ENCODE measurements at regions not wholly inside any gene's neighbourhood (a gene's known extent, or its start where the extent isn't known, plus 50 kb on each side); places are given as distances from the start of the nearest gene placed in this dataset.

DNA sequence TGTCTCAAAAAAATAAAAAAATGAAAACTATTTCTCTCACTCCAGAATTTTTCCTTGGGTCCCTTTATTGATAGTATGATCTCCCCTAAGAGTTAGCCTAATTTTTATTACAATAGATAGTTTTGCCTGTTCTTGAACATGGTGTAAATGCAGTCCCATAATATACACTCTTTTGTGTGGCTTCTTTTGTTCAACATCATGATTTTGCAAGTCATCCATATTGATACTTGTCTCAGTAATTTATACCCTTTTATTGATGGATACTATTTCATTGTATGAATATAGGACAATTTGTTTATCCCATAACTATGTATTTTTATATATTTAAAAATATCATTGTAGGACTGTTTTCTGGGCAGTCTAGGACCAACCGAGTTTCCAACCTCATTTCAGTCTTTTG is 207.0 kb downstream of the UTP18 start:
- TF ChIP-seq EZH2phosphoT487 (IDR thresholded peaks at IDR 0.05; ENCODE audit: insufficient read depth, low read depth) (no peak), EZH2 (IDR thresholded peaks at IDR 0.05; ENCODE audit: insufficient read depth, poor library complexity, severe bottlenecking) (no peak)
- DNase-seq, result no peak
- in situ Hi-C loops (cut with MboI), result no loop called here
- H3K4me1 ChIP-seq (ENCODE audit: insufficient read depth), result no peaks in the 10 kb centered on the region
- no peak overlapping the region for H2AFZ ChIP-seq
- no peaks in the 10 kb centered on the region for H3K27me3 ChIP-seq (replicated peaks; ENCODE audit: insufficient read depth)
- 8 to 13% methylated on average over 1 of the region's 1 CpG for WGBS, 2 experiments (ENCODE audit: low coverage in 1 of 2, low lambda C conversion rate in 2 of 2, missing lambda C conversion rate in 2 of 2)
- no peaks in the 10 kb centered on the region for H3F3A ChIP-seq (ENCODE audit: insufficient read depth)
- no peaks in the 10 kb centered on the region for H3K9me3 ChIP-seq (ENCODE audit: low read depth)
- H3K79me2 ChIP-seq (ENCODE audit: insufficient read depth), result no peaks in the 10 kb centered on the region
- H3K9ac ChIP-seq, result no peak overlapping the region
- H3K36me3 ChIP-seq (ENCODE audit: low read depth), result no peaks in the 10 kb centered on the region
- H3K9me2 ChIP-seq (ENCODE audit: insufficient read depth), result no peaks in the 10 kb centered on the region
- no peak overlapping the region for H3K4me3 ChIP-seq
- no peak overlapping the region for H3K4me2 ChIP-seq (ENCODE audit: unreplicated experiment)
- H3K27ac ChIP-seq, result no peak overlapping the region
- no peaks in the 10 kb centered on the region for H4K20me1 ChIP-seq (ENCODE audit: insufficient read depth)

DNA sequence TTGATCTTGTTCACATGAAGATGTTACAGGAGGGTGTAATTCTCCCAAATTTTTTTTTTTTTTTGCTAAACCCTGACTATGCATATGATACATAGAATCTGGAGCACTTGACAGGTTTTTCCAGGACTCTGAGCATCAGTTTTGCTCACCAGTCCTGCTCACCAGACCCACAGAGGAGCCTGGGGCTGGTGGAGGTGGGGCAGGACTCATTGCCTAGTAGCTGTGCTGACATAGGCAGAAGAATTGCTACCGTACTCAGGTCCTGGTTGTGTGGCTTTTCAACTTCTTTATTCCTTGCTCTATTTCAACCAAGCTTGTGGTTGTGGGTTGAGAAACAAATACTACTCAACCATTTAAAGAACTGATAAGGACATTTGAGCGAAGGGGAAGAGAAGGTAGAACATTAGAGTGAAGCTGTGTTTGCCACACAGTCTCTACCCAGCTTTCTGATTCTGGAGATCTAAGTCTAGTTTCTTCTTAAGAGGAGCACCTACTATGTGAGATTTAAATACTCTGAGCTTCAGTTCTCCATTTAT is 212.4 kb downstream of the UTP18 start:
- TF ChIP-seq EZH2 (IDR thresholded peaks at IDR 0.05; ENCODE audit: insufficient read depth, poor library complexity, severe bottlenecking), result no peak
- TF ChIP-seq EZH2phosphoT487 (IDR thresholded peaks at IDR 0.05; ENCODE audit: insufficient read depth, low read depth), result no peak
- Histone ChIP-seq H3K79me2 (ENCODE audit: insufficient read depth) (no peaks in the 10 kb centered on the region), H3K9me3 (ENCODE audit: low read depth) (no peaks in the 10 kb centered on the region), H3K9ac (no peak overlapping the region), H4K20me1 (ENCODE audit: insufficient read depth) (no peaks in the 10 kb centered on the region), H3K4me2 (ENCODE audit: unreplicated experiment) (no peak overlapping the region), H3K36me3 (ENCODE audit: low read depth) (no peaks in the 10 kb centered on the region), H3K4me3 (no peak overlapping the region), H2AFZ (no peak overlapping the region), H3K9me2 (ENCODE audit: insufficient read depth) (no peaks in the 10 kb centered on the region), H3K27me3 (replicated peaks; ENCODE audit: insufficient read depth) (no peaks in the 10 kb centered on the region), H3K27ac (no peak overlapping the region), H3K4me1 (ENCODE audit: insufficient read depth) (no peaks in the 10 kb centered on the region), H3F3A (ENCODE audit: insufficient read depth) (no peaks in the 10 kb centered on the region)
- no peak for DNase-seq
- WGBS, 2 experiments (ENCODE audit: low coverage in 1 of 2, low lambda C conversion rate in 2 of 2, missing lambda C conversion rate in 2 of 2), result 28 to 29% methylated on average over 2 of the region's 2 CpGs
- in situ Hi-C loops (cut with MboI), result no loop called here

DNA sequence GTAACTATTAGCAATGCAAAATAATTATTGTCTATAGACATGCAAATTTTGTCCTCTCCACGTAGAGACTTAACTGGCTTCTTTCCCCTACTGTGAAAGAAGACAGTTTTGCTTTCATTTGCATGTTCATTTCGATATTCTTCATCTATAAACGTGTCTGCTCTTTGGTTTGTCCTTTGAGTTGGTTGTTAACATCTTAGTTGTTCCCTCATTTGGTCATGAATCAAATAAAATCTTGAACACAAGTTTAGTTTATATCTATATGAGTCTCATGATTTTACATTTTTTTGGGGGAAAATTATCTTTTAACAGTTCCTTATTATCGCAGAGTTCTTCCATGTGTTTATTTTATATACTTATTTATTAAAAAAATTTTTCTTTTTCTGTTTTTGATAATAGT is 214.4 kb downstream of the UTP18 start:
- Histone ChIP-seq H3F3A (ENCODE audit: insufficient read depth) (no peaks in the 10 kb centered on the region), H2AFZ (no peak overlapping the region), H3K79me2 (ENCODE audit: insufficient read depth) (no peaks in the 10 kb centered on the region), H3K4me3 (no peak overlapping the region), H3K27ac (no peak overlapping the region), H3K9ac (no peak overlapping the region), H4K20me1 (ENCODE audit: insufficient read depth) (no peaks in the 10 kb centered on the region), H3K4me1 (ENCODE audit: insufficient read depth) (no peaks in the 10 kb centered on the region), H3K27me3 (replicated peaks; ENCODE audit: insufficient read depth) (no peaks in the 10 kb centered on the region), H3K9me2 (ENCODE audit: insufficient read depth) (no peaks in the 10 kb centered on the region), H3K4me2 (ENCODE audit: unreplicated experiment) (no peak overlapping the region), H3K9me3 (ENCODE audit: low read depth) (no peaks in the 10 kb centered on the region), H3K36me3 (ENCODE audit: low read depth) (no peaks in the 10 kb centered on the region)
- no peak for DNase-seq
- TF ChIP-seq EZH2phosphoT487 (IDR thresholded peaks at IDR 0.05; ENCODE audit: insufficient read depth, low read depth), result no peak
- TF ChIP-seq EZH2 (IDR thresholded peaks at IDR 0.05; ENCODE audit: insufficient read depth, poor library complexity, severe bottlenecking), result no peak
- in situ Hi-C loops (cut with MboI), result no loop called here
- WGBS, 2 experiments (ENCODE audit: low coverage in 1 of 2, low lambda C conversion rate in 2 of 2, missing lambda C conversion rate in 2 of 2), result 7 to 12% methylated on average over 4 of the region's 4 CpGs

DNA sequence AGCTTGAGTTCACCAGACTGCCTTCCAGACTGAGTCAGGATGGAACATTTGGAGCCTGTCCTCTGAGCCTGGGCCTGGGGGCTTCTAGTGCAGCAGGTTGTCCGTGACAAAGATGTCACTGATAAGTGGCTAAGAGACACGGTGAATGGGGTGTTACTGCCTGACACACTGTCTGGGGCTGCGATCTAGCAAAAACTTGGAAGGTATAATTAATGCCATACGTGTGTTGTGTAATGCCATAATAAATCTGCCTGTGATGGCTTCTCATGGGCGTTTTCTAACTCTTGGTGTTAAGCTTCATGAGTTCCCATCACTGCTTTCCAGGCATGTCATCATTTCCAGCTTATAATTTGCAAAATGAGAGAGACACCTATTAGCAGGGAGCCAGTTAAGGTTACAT is 215.4 kb downstream of the UTP18 start:
- no peaks in the 10 kb centered on the region for H3F3A ChIP-seq (ENCODE audit: insufficient read depth)
- H3K4me2 ChIP-seq (ENCODE audit: unreplicated experiment), result no peak overlapping the region
- no peaks in the 10 kb centered on the region for H3K4me1 ChIP-seq (ENCODE audit: insufficient read depth)
- H3K9ac ChIP-seq, result no peak overlapping the region
- no peaks in the 10 kb centered on the region for H4K20me1 ChIP-seq (ENCODE audit: insufficient read depth)
- H3K27ac ChIP-seq, result no peak overlapping the region
- no peaks in the 10 kb centered on the region for H3K79me2 ChIP-seq (ENCODE audit: insufficient read depth)
- H3K4me3 ChIP-seq, result no peak overlapping the region
- no peaks in the 10 kb centered on the region for H3K9me2 ChIP-seq (ENCODE audit: insufficient read depth)
- TF ChIP-seq EZH2 (IDR thresholded peaks at IDR 0.05; ENCODE audit: insufficient read depth, poor library complexity, severe bottlenecking) (no peak), EZH2phosphoT487 (IDR thresholded peaks at IDR 0.05; ENCODE audit: insufficient read depth, low read depth) (no peak)
- no peaks in the 10 kb centered on the region for H3K27me3 ChIP-seq (replicated peaks; ENCODE audit: insufficient read depth)
- no peaks in the 10 kb centered on the region for H3K36me3 ChIP-seq (ENCODE audit: low read depth)
- no peak overlapping the region for H2AFZ ChIP-seq
- H3K9me3 ChIP-seq (ENCODE audit: low read depth), result no peaks in the 10 kb centered on the region
- in situ Hi-C loops (cut with MboI), result no loop called here
- no peak for DNase-seq
- WGBS, 2 experiments (ENCODE audit: low coverage in 1 of 2, low lambda C conversion rate in 2 of 2, missing lambda C conversion rate in 2 of 2), result 1 to 2% methylated on average over 5 of the region's 5 CpGs

DNA sequence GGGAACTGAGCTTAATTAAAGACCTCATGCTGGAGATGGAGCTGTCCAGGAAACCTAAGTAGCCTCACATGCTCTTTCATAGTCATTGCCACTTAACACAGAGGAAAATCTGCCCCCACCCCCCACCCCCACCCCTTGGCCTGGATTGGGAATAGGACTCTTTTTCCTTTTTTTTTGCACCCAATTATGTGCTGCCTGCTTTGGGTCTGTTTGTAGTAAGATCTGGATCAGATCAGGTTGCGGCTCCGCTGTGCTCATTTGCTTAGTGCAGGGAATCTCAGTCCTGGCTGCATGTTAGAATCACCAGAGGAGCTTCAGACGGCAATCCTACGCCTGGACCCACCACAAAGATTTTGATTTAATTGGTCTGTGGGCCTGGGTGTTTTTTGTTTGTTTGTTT is 219.0 kb downstream of the UTP18 start:
- Histone ChIP-seq H3K9me2 (ENCODE audit: insufficient read depth) (no peaks in the 10 kb centered on the region), H3K9me3 (ENCODE audit: low read depth) (no peaks in the 10 kb centered on the region), H3K27me3 (replicated peaks; ENCODE audit: insufficient read depth) (no peaks in the 10 kb centered on the region), H3K36me3 (ENCODE audit: low read depth) (no peaks in the 10 kb centered on the region), H3K9ac (no peak overlapping the region), H3F3A (ENCODE audit: insufficient read depth) (no peaks in the 10 kb centered on the region), H4K20me1 (ENCODE audit: insufficient read depth) (no peaks in the 10 kb centered on the region), H2AFZ (no peak overlapping the region), H3K79me2 (ENCODE audit: insufficient read depth) (no peaks in the 10 kb centered on the region), H3K4me2 (ENCODE audit: unreplicated experiment) (no peak overlapping the region), H3K27ac (no peak overlapping the region), H3K4me3 (no peak overlapping the region), H3K4me1 (ENCODE audit: insufficient read depth) (no peaks in the 10 kb centered on the region)
- 3 to 5% methylated on average over 4 of the region's 4 CpGs for WGBS, 2 experiments (ENCODE audit: low coverage in 1 of 2, low lambda C conversion rate in 2 of 2, missing lambda C conversion rate in 2 of 2)
- in situ Hi-C loops (cut with MboI), result no loop called here
- TF ChIP-seq EZH2phosphoT487 (IDR thresholded peaks at IDR 0.05; ENCODE audit: insufficient read depth, low read depth), result no peak
- no peak for TF ChIP-seq EZH2 (IDR thresholded peaks at IDR 0.05; ENCODE audit: insufficient read depth, poor library complexity, severe bottlenecking)
- no peak for DNase-seq
